Adrenal gland (tissue), 9 donors: ENCODE measurements at regions not wholly inside any gene's neighbourhood (a gene's known extent, or its start where the extent isn't known, plus 50 kb on each side); places are given as distances from the start of the nearest gene placed in this dataset.

Experiments
- DNase-seq, 7 donors: peaks; one replicate each; pipeline ENCODE4 v3.0.0-alpha.2; 2019 to 2020
- H3K27ac ChIP-seq, 5 donors: fragments of 200-600 bp; sonication (generic) in 4 of 5; 1 replicate in 3 of 5; 2 replicates in 2 of 5; pipeline versions ENCODE4 v1.5.1 to v1.8.0; 2016 to 2020; ENCODE audit warnings: mild to moderate bottlenecking in 1 of 5
- H3K27me3 ChIP-seq: fragments of 200-600 bp; 2 replicates; pipeline ENCODE4 v1.8.0; 2021
- H3K36me3 ChIP-seq, 2 donors: fragments of 200-600 bp; replicated peaks in 1 of 2; 1 replicate in 1 of 2; 2 replicates in 1 of 2; pipeline versions ENCODE4 v1.5.1 to v1.8.0; 2018 to 2022
- H3K4me1 ChIP-seq, 2 donors: fragments of 200-600 bp; replicated peaks in 1 of 2; 1 replicate in 1 of 2; 2 replicates in 1 of 2; pipeline versions ENCODE4 v1.5.1 to v1.8.0; 2018 to 2021
- H3K4me3 ChIP-seq, 4 donors: fragments of 200-600 bp; sonication (generic) in 3 of 4; one replicate each; pipeline ENCODE4 v1.5.1; 2016 to 2018
- H3K9me3 ChIP-seq, 3 donors: fragments of 200-600 bp; sonication (generic) in 1 of 3; replicated peaks in 1 of 3; 1 replicate in 2 of 3; 2 replicates in 1 of 3; pipeline versions ENCODE4 v1.5.1 to v1.8.0; 2016 to 2021
- CTCF ChIP-seq, 6 experiments: fragments of 450-650 bp in 4 of 6; fragments of 200-600 bp in 2 of 6; sonication (generic) in 1 of 6; IDR thresholded peaks; 1 replicate in 5 of 6; 2 replicates in 1 of 6; pipeline versions ENCODE4 v1.5.1 to v1.8.0; 2016 to 2021; ENCODE audit warnings: antibody characterized with exemption in 6 of 6, mild to moderate bottlenecking in 2 of 6, moderate library complexity in 1 of 6
- POLR2A ChIP-seq, 2 donors: fragments of 450-650 bp; IDR thresholded peaks; one replicate each; pipeline ENCODE4 v1.6.1; 2017; ENCODE audit warnings: antibody characterized with exemption in 2 of 2, mild to moderate bottlenecking in 2 of 2, moderate library complexity in 1 of 2
- WGBS, 4 donors: extraction: QIAGEN DNeasy Blood & Tissue Kit in 2 of 4; methylation state at CpG; one replicate each; pipeline versions ENCODE4 v1.1.5 to v1.1.7; 2013 to 2017; 5-methylcytosine and 5-hydroxymethylcytosine counted together
- intact Hi-C, 2 donors: fragments of 100-400 bp; cut with DNase I; formaldehyde crosslinking; loops; one replicate each; pipeline versions ENCODE4 v1.14.1 to v1.15.0; 2022 to 2023
- donor health status: healthy with polysubstance abuse.
- donor health status: Bipolar disorder and iron deficiency.
- donor health status: DM: yes; HTN: yes; CAD: no.
- donor health status: DM: no; HTN: no; CAD: no.
- donor health status: DM: no; HTN: no; CAD: no.

GRCh38 chr10:128373071-128373749 is 247.0 kb upstream of the MKI67 start:
- intact Hi-C loops: no loop called here
- no peak for TF ChIP-seq POLR2A (IDR thresholded peaks at IDR 0.05)
- no peak for TF ChIP-seq CTCF (IDR thresholded peaks at IDR 0.05)

DNA sequence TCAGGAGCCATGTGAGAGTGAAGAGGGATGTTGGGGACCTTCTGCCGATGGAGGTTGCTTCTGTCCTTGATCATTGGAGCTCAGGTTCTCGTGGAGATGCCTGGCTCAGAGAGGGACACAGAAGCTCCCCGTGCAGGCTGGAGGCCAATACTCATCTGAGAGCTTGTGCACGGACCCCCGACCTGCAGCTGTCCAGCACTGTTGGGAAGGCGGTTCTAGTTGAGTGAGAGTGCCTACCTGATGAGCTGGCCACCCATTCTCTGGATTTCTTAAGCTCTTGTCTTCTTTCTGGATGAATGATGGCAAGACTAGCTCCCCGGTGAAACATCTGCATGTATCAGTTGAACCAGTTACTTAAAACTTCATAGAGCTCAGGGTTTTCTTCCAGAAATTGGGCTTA is 247.6 kb upstream of the MKI67 start:
- H3K27ac ChIP-seq: no peak overlapping the region
- TF ChIP-seq CTCF (IDR thresholded peaks at IDR 0.05) (no peak), POLR2A (IDR thresholded peaks at IDR 0.05) (no peak)
- 72 to 83% (median 80%) methylated on average over 5 to 7 of the region's 7 CpGs for WGBS, 4 donors
- no peak overlapping the region for H3K4me3 ChIP-seq
- no peaks in the 10 kb centered on the region for H3K36me3 ChIP-seq
- DNase-seq: no peak
- no peaks in the 10 kb centered on the region for H3K4me1 ChIP-seq
- peaks cover 3% of the 10 kb centered on the region for H3K27me3 ChIP-seq
- no peaks in the 10 kb centered on the region for H3K9me3 ChIP-seq
- intact Hi-C loops: no loop called here

More at GRCh38 chr10:128373071-128373749, 247.0 kb upstream of the MKI67 start:
- H3K27ac ChIP-seq: no peak overlapping the region
- 79 to 85% (median 81%) methylated on average over 8 to 9 of the region's 9 CpGs for WGBS, 4 donors
- no peaks in the 10 kb centered on the region for H3K9me3 ChIP-seq
- H3K4me1 ChIP-seq: no peaks in the 10 kb centered on the region
- DNase-seq: no peak
- H3K36me3 ChIP-seq: no peaks in the 10 kb centered on the region
- peaks cover 3% of the 10 kb centered on the region for H3K27me3 ChIP-seq
- no peak overlapping the region for H3K4me3 ChIP-seq

- no peaks in the 10 kb centered on the region for H3K4me1 ChIP-seq
- intact Hi-C loops: no loop called here
- DNase-seq: no peak
- no peaks in the 10 kb centered on the region for H3K9me3 ChIP-seq
- H3K36me3 ChIP-seq: no peaks in the 10 kb centered on the region
- 63 to 67% (median 64%) methylated on average over 7 of the region's 7 CpGs for WGBS, 4 donors
- H3K4me3 ChIP-seq: no peak overlapping the region
- no peak overlapping the region for H3K27ac ChIP-seq
- TF ChIP-seq CTCF (IDR thresholded peaks at IDR 0.05): no peak
- no peak for TF ChIP-seq POLR2A (IDR thresholded peaks at IDR 0.05)
- peaks cover 3% of the 10 kb centered on the region for H3K27me3 ChIP-seq
Observed at GRCh38 chr10:128375171-128375570, 248.9 kb upstream of the MKI67 start.

GRCh38 chr10:128377364-128377987 is 251.3 kb upstream of the MKI67 start:
- TF ChIP-seq POLR2A (IDR thresholded peaks at IDR 0.05): no peak
- no peak for TF ChIP-seq CTCF (IDR thresholded peaks at IDR 0.05)
- intact Hi-C loops: no loop called here
- Histone ChIP-seq H3K4me1 (no peaks in the 10 kb centered on the region), H3K9me3 (no peaks in the 10 kb centered on the region), H3K27ac (no peak overlapping the region), H3K27me3 (peaks cover 3% of the 10 kb centered on the region), H3K36me3 (no peaks in the 10 kb centered on the region), H3K4me3 (no peak overlapping the region)
- DNase-seq: no peak
- 58 to 66% (median 62%) methylated on average over 9 of the region's 9 CpGs for WGBS, 4 donors
